Right forelimb (tissue), 1 donor: ENCODE measurements at regions not wholly inside any gene's neighbourhood (a gene's known extent, or its start where the extent isn't known, plus 50 kb on each side); places are given as distances from the start of the nearest gene placed in this dataset.

Source experiments
- DNase-seq: peaks from one replicate; pipeline ENCODE4 v3.0.0-alpha.2; 2018

GRCh38 chr6:44682280-44682679, 294.8 kb downstream of the CDC5L start:
- DNase-seq = no peak

- DNase-seq = no peak
These were observed 295.7 kb downstream of the CDC5L start for GRCh38 chr6:44682987-44683779.

GRCh38 chr6:44685213-44685612, 297.7 kb downstream of the CDC5L start:
- no peak for DNase-seq

GRCh38 chr6:44696099-44696498, 308.6 kb downstream of the CDC5L start:
- no peak for DNase-seq

GRCh38 chr6:44696686-44697085, 309.2 kb downstream of the CDC5L start:
- no peak for DNase-seq

GRCh38 chr6:44697327-44697726, 309.8 kb downstream of the CDC5L start:
- no peak for DNase-seq

GRCh38 chr6:44698602-44699001, 311.1 kb downstream of the CDC5L start:
- no peak for DNase-seq

- no peak for DNase-seq
These were observed 311.6 kb downstream of the CDC5L start for GRCh38 chr6:44699082-44699481.

- DNase-seq = no peak
These were observed 312.3 kb downstream of the CDC5L start for GRCh38 chr6:44699851-44700250.

GRCh38 chr6:44700422-44700821, 312.9 kb downstream of the CDC5L start:
- DNase-seq = no peak

GRCh38 chr6:44701038-44701636, 313.6 kb downstream of the CDC5L start:
- DNase-seq = no peak

- DNase-seq = no peak
These were observed 314.2 kb downstream of the CDC5L start for GRCh38 chr6:44701637-44702101.

- no peak for DNase-seq
These were observed 314.8 kb downstream of the CDC5L start for GRCh38 chr6:44702292-44702691.

- no peak for DNase-seq
These were observed 317.0 kb downstream of the CDC5L start for GRCh38 chr6:44704240-44705150.

- no peak for DNase-seq
These were observed 318.1 kb downstream of the CDC5L start for GRCh38 chr6:44705596-44705995.

- DNase-seq = no peak
These were observed 318.5 kb downstream of the CDC5L start for GRCh38 chr6:44706011-44706410.

- DNase-seq = no peak
These were observed 320.7 kb downstream of the CDC5L start for GRCh38 chr6:44708208-44708607.

GRCh38 chr6:44712353-44713111, 325.0 kb downstream of the CDC5L start:
- no peak for DNase-seq

- no peak for DNase-seq
These were observed 327.7 kb downstream of the CDC5L start for GRCh38 chr6:44715188-44715587.

- no peak for DNase-seq
These were observed 328.4 kb downstream of the CDC5L start for GRCh38 chr6:44715925-44716324.

GRCh38 chr6:44717431-44717830, 329.9 kb downstream of the CDC5L start:
- DNase-seq = no peak

GRCh38 chr6:44721954-44722578, 334.6 kb downstream of the CDC5L start:
- DNase-seq = no peak
